Osteoblast (primary cell): ENCODE measurements at regions not wholly inside any gene's neighbourhood (a gene's known extent, or its start where the extent isn't known, plus 50 kb on each side); places are given as distances from the start of the nearest gene placed in this dataset.

ENCODE experiments used
- DNase-seq: peaks from one replicate; pipeline ENCODE4 v3.0.0; 2011; ENCODE audit warnings: low spot score, mixed read lengths; ENCODE audit not compliant: insufficient read length; ENCODE audit errors: missing footprints
- H2AFZ ChIP-seq: 2 replicates; pipeline ENCODE4 v1.6.0; 2011; ENCODE audit warnings: mild to moderate bottlenecking, low read length
- H3K27ac ChIP-seq: 2 replicates; pipeline ENCODE4 v1.5.1; 2011; ENCODE audit warnings: mild to moderate bottlenecking, low read depth, low read length, moderate library complexity
- H3K27me3 ChIP-seq: 2 replicates; pipeline ENCODE4 v1.6.0; 2012; ENCODE audit warnings: mild to moderate bottlenecking, control low read depth, inconsistent platforms, low read length, moderate library complexity; ENCODE audit not compliant: insufficient read depth
- H3K36me3 ChIP-seq: 2 replicates; pipeline ENCODE4 v1.5.1; 2011; ENCODE audit warnings: mild to moderate bottlenecking, low read length, control low read depth, moderate library complexity; ENCODE audit not compliant: insufficient read depth
- H3K4me1 ChIP-seq: 2 replicates; pipeline ENCODE4 v1.5.1; 2011; ENCODE audit warnings: mild to moderate bottlenecking, low read length, control low read depth, moderate library complexity; ENCODE audit not compliant: insufficient read depth
- H3K4me2 ChIP-seq: 2 replicates; pipeline ENCODE4 v1.6.0; 2011; ENCODE audit warnings: mild to moderate bottlenecking, low read length; ENCODE audit not compliant: insufficient read depth
- H3K4me3 ChIP-seq: fragments of 200-600 bp; sonication (generic); 3 replicates; pipeline ENCODE4 v1.5.1; 2012; ENCODE audit warnings: mild to moderate bottlenecking, low read length, inconsistent platforms; ENCODE audit not compliant: insufficient read depth
- H3K79me2 ChIP-seq: 2 replicates; pipeline ENCODE4 v1.6.0; 2012; ENCODE audit warnings: mild to moderate bottlenecking, low read length, control low read depth, inconsistent platforms; ENCODE audit not compliant: insufficient read depth
- H3K9me3 ChIP-seq: 2 replicates; pipeline ENCODE4 v1.5.1; 2011; ENCODE audit warnings: low read depth, low read length, control low read depth
- H4K20me1 ChIP-seq: 2 replicates; pipeline ENCODE4 v1.6.0; 2012; ENCODE audit warnings: mild to moderate bottlenecking, low read length, control low read depth; ENCODE audit not compliant: insufficient read depth
- CTCF ChIP-seq: IDR thresholded peaks from 2 replicates; pipeline ENCODE4 v1.5.1; 2011; ENCODE audit warnings: mild to moderate bottlenecking, low read depth, low read length, moderate library complexity; ENCODE audit errors: extremely low read depth

GRCh38 chr1:172915271-172915670, 135.5 kb downstream of the TNFSF18 start:
- no peak overlapping the region for H3K4me2 ChIP-seq
- no peak overlapping the region for H2AFZ ChIP-seq
- H3K36me3 ChIP-seq, result no peaks in the 10 kb centered on the region
- H3K4me3 ChIP-seq, result no peak overlapping the region
- peaks cover 48% of the 10 kb centered on the region for H3K4me1 ChIP-seq
- H3K9me3 ChIP-seq, result peaks cover 2% of the 10 kb centered on the region
- no peak for TF ChIP-seq CTCF
- H3K27me3 ChIP-seq, result no peaks in the 10 kb centered on the region
- no peaks in the 10 kb centered on the region for H3K79me2 ChIP-seq
- no peaks in the 10 kb centered on the region for H4K20me1 ChIP-seq
- H3K27ac ChIP-seq, result peak overlapping the region; percentile 42
- no peak for DNase-seq

- TF ChIP-seq CTCF, result no peak
- H3K36me3 ChIP-seq, result no peaks in the 10 kb centered on the region
- H4K20me1 ChIP-seq, result no peaks in the 10 kb centered on the region
- peaks cover 47% of the 10 kb centered on the region for H3K4me1 ChIP-seq
- no peak overlapping the region for H3K4me2 ChIP-seq
- peaks cover 2% of the 10 kb centered on the region for H3K9me3 ChIP-seq
- DNase-seq, result no peak
- no peaks in the 10 kb centered on the region for H3K27me3 ChIP-seq
- no peaks in the 10 kb centered on the region for H3K79me2 ChIP-seq
- no peak overlapping the region for H3K4me3 ChIP-seq
- H2AFZ ChIP-seq, result no peak overlapping the region
- H3K27ac ChIP-seq, result no peak overlapping the region
Measured at GRCh38 chr1:172916116-172916515, 134.6 kb downstream of the TNFSF18 start.

GRCh38 chr1:172917972-172918371, 132.8 kb downstream of the TNFSF18 start:
- peak; percentile 92 for DNase-seq
- Histone ChIP-seq H3K4me3 (no peak overlapping the region), H3K27me3 (no peaks in the 10 kb centered on the region), H2AFZ (no peak overlapping the region), H3K27ac (peak overlapping the region; percentile 71), H4K20me1 (no peaks in the 10 kb centered on the region), H3K79me2 (no peaks in the 10 kb centered on the region), H3K9me3 (peaks cover under 1% of the 10 kb centered on the region), H3K4me2 (peak overlapping the region; percentile 47), H3K36me3 (no peaks in the 10 kb centered on the region), H3K4me1 (peaks cover 47% of the 10 kb centered on the region)
- no peak for TF ChIP-seq CTCF

- no peaks in the 10 kb centered on the region for H3K27me3 ChIP-seq
- H3K27ac ChIP-seq, result peak overlapping the region; percentile 71
- no peaks in the 10 kb centered on the region for H3K79me2 ChIP-seq
- H3K4me3 ChIP-seq, result no peak overlapping the region
- no peaks in the 10 kb centered on the region for H3K9me3 ChIP-seq
- no peaks in the 10 kb centered on the region for H4K20me1 ChIP-seq
- H3K4me1 ChIP-seq, result peaks cover 47% of the 10 kb centered on the region
- H3K36me3 ChIP-seq, result no peaks in the 10 kb centered on the region
- DNase-seq, result no peak
- H3K4me2 ChIP-seq, result peak overlapping the region; percentile 47
- no peak for TF ChIP-seq CTCF
- no peak overlapping the region for H2AFZ ChIP-seq
Measured at GRCh38 chr1:172918478-172918877, 132.3 kb downstream of the TNFSF18 start.
